Small intestine (tissue), 7 donors: ENCODE measurements at regions not wholly inside any gene's neighbourhood (a gene's known extent, or its start where the extent isn't known, plus 50 kb on each side); places are given as distances from the start of the nearest gene placed in this dataset.

Experiments used
- DNase-seq, 2 donors: peaks; one replicate each; pipeline versions ENCODE4 v3.0.0 to v3.0.0-alpha.2; 2013
- FAIRE-seq: peaks from 2 replicates; lab custom pipeline; 2012; peaks lifted over from hg19 to GRCh38; lab: Jason Lieb, UNC
- H3K27ac ChIP-seq, 3 donors: one replicate each; pipeline ENCODE4 v1.5.1; 2013; ENCODE audit warnings: low read length in 2 of 3, mild to moderate bottlenecking in 2 of 3, control low read depth in 1 of 3, inconsistent platforms in 1 of 3, low read depth in 1 of 3, moderate library complexity in 1 of 3
- H3K27me3 ChIP-seq, 3 donors: one replicate each; pipeline ENCODE4 v1.6.1; 2013; ENCODE audit warnings: low read length in 3 of 3, inconsistent platforms in 1 of 3; ENCODE audit not compliant: control insufficient read depth in 3 of 3, insufficient read depth in 3 of 3
- H3K36me3 ChIP-seq, 3 donors: one replicate each; pipeline ENCODE4 v1.6.1; 2013; ENCODE audit warnings: low read length in 3 of 3, inconsistent platforms in 1 of 3, low read depth in 1 of 3, mild to moderate bottlenecking in 1 of 3, moderate library complexity in 1 of 3; ENCODE audit not compliant: control insufficient read depth in 3 of 3, insufficient read depth in 2 of 3
- H3K4me1 ChIP-seq, 3 donors: one replicate each; pipeline ENCODE4 v1.6.1; 2013; ENCODE audit warnings: low read length in 2 of 3, inconsistent platforms in 1 of 3, low read depth in 1 of 3, mild to moderate bottlenecking in 1 of 3, moderate library complexity in 1 of 3; ENCODE audit not compliant: control insufficient read depth in 3 of 3, insufficient read depth in 2 of 3
- H3K4me3 ChIP-seq, 3 donors: one replicate each; pipeline ENCODE4 v1.5.1; 2013; ENCODE audit warnings: low read length in 3 of 3, control low read depth in 1 of 3, inconsistent platforms in 1 of 3, low read depth in 1 of 3, mild to moderate bottlenecking in 1 of 3, moderate library complexity in 1 of 3
- H3K9me3 ChIP-seq, 2 donors: one replicate each; pipeline ENCODE4 v1.6.1; 2013; ENCODE audit warnings: low read depth in 1 of 2, low read length in 1 of 2; ENCODE audit not compliant: control insufficient read depth in 2 of 2, insufficient read depth in 1 of 2
- WGBS, 3 donors: extraction: QIAGEN DNeasy Blood & Tissue Kit; methylation state at CpG; one replicate each; pipeline ENCODE4 v1.1.7; 2013; 5-methylcytosine and 5-hydroxymethylcytosine counted together
- donor health status: healthy with polysubstance abuse.
- donor health status: control.
- donor health status: control.
- donor health status: Bipolar disorder and iron deficiency.
- donor health status: healthy.

DNA sequence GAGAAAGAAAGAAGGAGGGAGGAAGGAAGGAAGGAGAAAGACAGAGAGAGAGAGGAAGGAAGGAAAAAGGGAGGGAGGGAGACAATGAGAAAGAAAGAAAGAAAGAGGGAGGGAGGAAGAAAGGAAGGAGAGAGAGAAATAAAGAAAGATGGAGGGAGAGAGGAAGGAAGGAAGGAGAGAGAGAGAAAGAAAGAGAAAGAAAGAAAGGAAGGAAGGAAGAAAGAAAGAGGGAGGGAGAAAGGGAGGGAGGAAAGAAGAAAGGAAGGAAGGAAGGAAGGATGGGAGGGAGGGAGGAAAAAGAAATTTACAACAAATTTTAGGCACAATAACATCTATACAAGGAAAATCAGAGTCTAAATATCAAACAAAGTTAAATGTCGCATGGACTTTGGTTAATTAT is 332.6 kb upstream of the KLF6 start:
- no peaks in the 10 kb centered on the region for H3K36me3 ChIP-seq
- WGBS, 3 donors: 62 to 76% (median 67%) methylated on average over 1 of the region's 1 CpG
- no peaks in the 10 kb centered on the region for H3K9me3 ChIP-seq
- no peaks in the 10 kb centered on the region for H3K4me1 ChIP-seq
- DNase-seq (no peak), FAIRE-seq (no peak)
- H3K27me3 ChIP-seq: peaks cover 0 to 2% (median 0%) of the 10 kb centered on the region in 3 donors
- no peak overlapping the region for H3K4me3 ChIP-seq
- no peak overlapping the region for H3K27ac ChIP-seq

DNA sequence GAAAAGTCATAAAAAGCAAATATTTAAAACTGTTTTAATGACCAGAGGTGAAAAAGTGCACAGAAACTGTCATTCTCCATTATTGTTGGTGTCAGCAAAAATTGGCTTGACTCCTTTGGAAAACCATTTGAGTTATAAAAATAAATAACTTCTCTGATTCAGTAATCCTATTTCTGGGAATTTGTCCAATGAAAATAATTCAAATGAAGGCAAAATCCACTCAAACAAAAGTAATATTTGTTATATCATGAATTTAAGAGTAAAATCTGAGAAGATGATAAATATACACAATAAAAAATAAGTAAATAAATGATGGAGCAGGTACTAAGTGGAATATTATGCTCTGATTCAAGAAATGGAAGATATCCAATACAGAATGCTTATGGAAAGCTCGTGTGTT is 326.6 kb upstream of the KLF6 start:
- Histone ChIP-seq H3K27ac (no peak overlapping the region), H3K4me3 (no peak overlapping the region), H3K4me1 (no peaks in the 10 kb centered on the region), H3K36me3 (no peaks in the 10 kb centered on the region), H3K9me3 (no peaks in the 10 kb centered on the region), H3K27me3 (no peaks in the 10 kb centered on the region)
- DNase-seq (no peak), FAIRE-seq (no peak)
- WGBS, 3 donors: 62 to 86% (median 78%) methylated on average over 1 of the region's 1 CpG

DNA sequence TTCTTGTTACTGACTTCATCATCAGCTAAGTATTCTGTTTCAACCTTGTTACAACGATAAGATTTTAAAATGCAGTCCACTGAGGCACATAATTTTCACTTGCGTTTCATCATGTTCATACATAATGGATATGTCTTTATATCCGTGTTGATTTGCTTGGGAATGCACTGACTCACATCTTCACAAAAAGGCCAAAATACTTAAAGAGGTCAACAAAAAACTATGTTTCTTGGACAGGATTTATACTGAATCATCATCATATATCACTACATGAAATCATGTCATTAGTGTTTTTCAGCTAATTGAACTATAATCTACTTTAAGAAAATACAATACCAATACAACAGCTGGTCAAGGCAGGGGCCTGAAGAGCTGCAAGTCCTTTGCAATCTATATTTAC is 324.5 kb upstream of the KLF6 start:
- no peak overlapping the region for H3K4me3 ChIP-seq
- no peak overlapping the region for H3K27ac ChIP-seq
- no peaks in the 10 kb centered on the region for H3K27me3 ChIP-seq
- WGBS, 3 donors: 90 to 96% (median 96%) methylated on average over 3 of the region's 3 CpGs
- no peaks in the 10 kb centered on the region for H3K4me1 ChIP-seq
- no peaks in the 10 kb centered on the region for H3K36me3 ChIP-seq
- DNase-seq (no peak), FAIRE-seq (no peak)
- H3K9me3 ChIP-seq: peaks cover 0 to 4% of the 10 kb centered on the region in 2 donors

DNA sequence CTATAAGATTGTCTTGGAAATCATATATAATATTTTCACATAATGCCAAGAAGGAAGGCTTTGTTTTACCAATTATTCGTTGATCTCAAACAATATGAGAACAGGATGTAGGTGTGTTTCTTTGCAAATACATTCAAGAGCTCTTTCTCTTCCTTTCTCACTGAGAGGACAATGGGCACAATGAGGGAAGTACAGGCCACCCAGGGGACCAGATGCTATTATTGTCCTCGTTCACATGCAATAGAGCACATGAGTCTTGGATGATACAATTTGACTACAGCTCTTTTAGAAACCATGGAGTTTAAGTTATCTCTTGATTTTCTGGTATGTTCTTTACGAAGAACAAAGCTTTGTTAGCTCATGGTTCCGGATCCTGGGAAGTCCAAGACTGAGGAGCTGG is 323.7 kb upstream of the KLF6 start:
- Histone ChIP-seq H3K9me3 (peaks cover 0 to 4% of the 10 kb centered on the region in 2 donors), H3K4me3 (no peak overlapping the region), H3K27me3 (no peaks in the 10 kb centered on the region), H3K27ac (no peak overlapping the region), H3K4me1 (no peaks in the 10 kb centered on the region), H3K36me3 (no peaks in the 10 kb centered on the region)
- no peak for FAIRE-seq
- DNase-seq: no peak
- WGBS, 3 donors: 84 to 91% (median 88%) methylated on average over 4 of the region's 4 CpGs

DNA sequence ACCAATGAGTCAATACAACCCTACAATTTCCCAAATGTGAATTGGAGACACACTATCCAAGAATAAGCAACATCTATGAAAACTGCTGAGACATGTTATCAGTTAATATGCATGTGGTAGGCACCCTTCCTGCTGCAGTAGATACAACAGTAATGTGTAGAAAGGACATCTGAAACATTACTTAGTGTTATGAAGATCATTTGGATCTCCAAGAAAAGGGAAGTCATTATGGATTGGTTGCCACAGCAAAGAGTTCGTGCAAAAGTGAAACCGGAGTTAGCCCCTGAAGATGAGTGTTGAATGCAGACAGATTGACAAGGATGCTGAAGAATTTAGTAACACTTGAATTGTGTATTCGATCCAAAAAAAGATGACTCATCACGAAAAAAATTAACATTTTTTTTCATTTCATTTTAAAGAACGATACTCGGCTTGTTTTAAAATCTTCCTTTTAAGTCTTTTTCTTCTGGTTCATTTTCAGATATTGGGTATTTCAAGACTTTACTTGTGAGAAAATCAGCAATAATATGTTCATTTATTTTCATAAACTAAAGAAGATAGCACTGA is 322.4 kb upstream of the KLF6 start:
- Histone ChIP-seq H3K27me3 (no peaks in the 10 kb centered on the region), H3K36me3 (no peaks in the 10 kb centered on the region), H3K4me3 (no peak overlapping the region), H3K4me1 (no peaks in the 10 kb centered on the region), H3K9me3 (peaks cover 0 to 4% of the 10 kb centered on the region in 2 donors), H3K27ac (no peak overlapping the region)
- WGBS, 3 donors: 71 to 78% (median 76%) methylated on average over 6 of the region's 6 CpGs
- DNase-seq: no peak
- FAIRE-seq: no peak

DNA sequence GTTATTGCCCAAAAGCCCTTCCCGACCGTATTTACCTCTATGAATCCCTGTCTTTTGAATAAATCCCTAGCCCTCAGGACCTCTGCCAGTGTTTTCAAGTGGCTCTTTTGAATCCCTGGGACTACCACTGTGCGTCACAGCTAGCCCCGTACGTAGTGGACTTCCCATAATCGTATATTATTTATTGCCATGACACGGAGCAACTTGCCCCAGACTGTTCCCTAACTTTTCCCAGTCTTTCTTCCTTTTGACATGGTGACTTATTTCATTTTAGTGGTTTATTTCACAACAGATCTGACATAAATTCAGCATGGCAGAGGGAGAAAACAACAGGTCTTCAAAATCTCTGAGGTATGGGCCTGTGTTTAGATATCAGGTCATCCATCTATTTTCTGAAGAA is 318.6 kb upstream of the KLF6 start:
- no peaks in the 10 kb centered on the region for H3K36me3 ChIP-seq
- no peaks in the 10 kb centered on the region for H3K27me3 ChIP-seq
- no peaks in the 10 kb centered on the region for H3K4me1 ChIP-seq
- no peak overlapping the region for H3K27ac ChIP-seq
- FAIRE-seq (no peak), DNase-seq (no peak)
- WGBS, 3 donors: 75 to 82% (median 81%) methylated on average over 7 of the region's 7 CpGs
- H3K9me3 ChIP-seq: peaks cover 0 to 4% of the 10 kb centered on the region in 2 donors
- H3K4me3 ChIP-seq: no peak overlapping the region

DNA sequence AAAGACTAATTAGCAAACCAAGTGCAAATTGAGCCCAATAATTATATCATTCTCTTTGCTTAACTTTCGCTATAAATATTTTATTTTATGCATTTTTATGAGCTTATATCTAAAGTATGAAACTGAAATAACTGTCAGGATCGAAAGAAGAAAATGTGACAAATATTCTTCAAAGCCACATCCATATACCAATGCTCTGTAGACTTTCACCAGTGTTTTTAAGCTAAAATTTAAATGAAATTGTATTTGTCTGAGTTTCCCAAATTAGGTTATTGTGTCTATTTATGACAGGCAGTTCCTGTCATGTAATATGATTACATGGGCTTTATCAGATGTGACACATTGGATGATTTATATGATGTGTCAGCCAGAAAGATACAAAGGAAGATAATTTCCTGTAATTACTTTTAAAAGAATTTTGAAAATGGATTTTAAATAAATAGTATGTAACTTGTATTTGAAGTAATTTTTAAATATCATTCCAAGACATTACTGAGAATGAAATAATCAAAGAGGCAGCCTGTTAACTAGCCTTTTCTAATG is 317.9 kb upstream of the KLF6 start:
- H3K9me3 ChIP-seq: peaks cover 0 to 4% of the 10 kb centered on the region in 2 donors
- H3K4me1 ChIP-seq: no peaks in the 10 kb centered on the region
- WGBS, 3 donors: 92 to 93% (median 92%) methylated on average over 2 of the region's 2 CpGs
- H3K4me3 ChIP-seq: no peak overlapping the region
- H3K27me3 ChIP-seq: no peaks in the 10 kb centered on the region
- no peak for DNase-seq
- peak; percentile 30 for FAIRE-seq
- H3K27ac ChIP-seq: no peak overlapping the region
- no peaks in the 10 kb centered on the region for H3K36me3 ChIP-seq

DNA sequence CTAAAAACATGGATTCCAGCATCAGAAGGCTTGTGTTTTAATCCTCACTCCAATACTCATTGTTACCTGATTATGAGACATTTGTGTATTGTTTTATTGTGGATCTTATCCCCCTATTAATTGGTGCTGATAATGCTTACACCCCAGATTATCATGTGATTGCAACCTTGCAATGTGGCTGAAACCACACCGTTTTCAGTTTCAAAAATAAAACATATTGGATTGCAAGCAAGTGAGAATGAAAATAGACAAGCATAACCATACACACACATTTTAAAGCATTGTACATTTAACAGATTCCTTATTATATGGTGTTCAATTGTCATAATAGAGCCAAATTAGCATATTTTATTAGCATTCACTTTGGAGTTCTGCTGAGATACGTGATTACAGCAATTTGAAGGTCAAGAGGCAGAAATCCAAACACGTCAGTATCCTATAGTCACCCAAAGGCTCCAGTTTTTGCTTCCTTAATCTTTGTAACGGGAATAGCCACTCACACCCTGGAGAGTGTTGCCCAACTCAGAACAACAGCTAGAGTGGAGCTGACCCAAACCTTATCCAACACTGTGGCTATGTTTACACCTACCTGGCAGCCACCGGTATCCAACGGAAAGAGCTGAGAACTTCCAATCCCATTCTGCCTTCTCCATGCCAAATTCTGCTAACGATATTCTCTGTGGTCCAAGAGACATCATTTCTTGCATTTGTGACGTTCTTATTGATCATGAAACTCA is 317.1 kb upstream of the KLF6 start:
- no peak overlapping the region for H3K27ac ChIP-seq
- H3K4me3 ChIP-seq: no peak overlapping the region
- no peaks in the 10 kb centered on the region for H3K4me1 ChIP-seq
- no peak for FAIRE-seq
- H3K36me3 ChIP-seq: no peaks in the 10 kb centered on the region
- H3K27me3 ChIP-seq: no peaks in the 10 kb centered on the region
- DNase-seq: no peak
- peaks cover 0 to 4% of the 10 kb centered on the region in 2 donors for H3K9me3 ChIP-seq
- WGBS, 3 donors: 76 to 84% (median 79%) methylated on average over 8 of the region's 8 CpGs
